GM12878 (cell line): ENCODE measurements at regions not wholly inside any gene's neighbourhood (a gene's known extent, or its start where the extent isn't known, plus 50 kb on each side); places are given as distances from the start of the nearest gene placed in this dataset.

Experiments used
- ATAC-seq: fragments of 200-7000 bp; cut with Tn5 transposase; 3 replicates; pipeline ENCODE4 v1.9.1; 2020; ENCODE audit warnings: mild to moderate bottlenecking, moderate library complexity
- BruUV-seq: library from RNA; stranded (reverse); fragments of 400-500 nt; replicated peaks from 2 replicates; lab custom pipeline; 2021; lab: Mats Ljungman, UMichigan
- CTCF ChIA-PET: fragments of 300-600 bp; sonication (Branson Sonifier 250); formaldehyde crosslinking; extraction: SDS; loops from one replicate; lab custom pipeline; 2021; ENCODE audit warnings: inconsistent platforms; lab: Yijun Ruan, JAX
- POLR2A ChIA-PET: fragments of 350-600 bp; formaldehyde crosslinking; extraction: SDS; loops from one replicate; lab custom pipeline; 2021; ENCODE audit warnings: inconsistent platforms; lab: Charles Lee
- RAD21 ChIA-PET: fragments of 300-600 bp; sonication (Branson Sonifier 250); formaldehyde crosslinking; loops from one replicate; lab custom pipeline; 2023; ENCODE audit warnings: antibody characterized with exemption; ENCODE audit not compliant: unreplicated experiment; lab: Charles Lee
- SMC1A ChIA-PET: fragments of 300-600 bp; sonication (Branson Sonifier 250); formaldehyde crosslinking; loops from one replicate; lab custom pipeline; 2023; ENCODE audit not compliant: unreplicated experiment, uncharacterized antibody; lab: Charles Lee
- DNase-seq: peaks from one replicate; pipeline ENCODE4 v3.0.0-alpha.2; 2011; ENCODE audit warnings: low read depth, low spot score
- FAIRE-seq: peaks from 3 replicates; lab custom pipeline; 2011; peaks lifted over from hg19 to GRCh38; lab: Jason Lieb, UNC
- H2AFZ ChIP-seq: 2 replicates; pipeline ENCODE4 v1.6.0; 2011; ENCODE audit warnings: low read depth, low read length, control low read depth; ENCODE audit not compliant: control insufficient read depth
- H3K27ac ChIP-seq: 2 replicates; pipeline ENCODE4 v1.5.1; 2011; ENCODE audit warnings: control low read depth; ENCODE audit not compliant: control insufficient read depth, insufficient read depth
- H3K27me3 ChIP-seq, 2 experiments: replicated peaks in 1 of 2; 2 replicates each; pipeline versions ENCODE4 v1.6.0 to v1.6.1; 2011; ENCODE audit warnings: low read length in 1 of 2; ENCODE audit not compliant: control insufficient read depth in 2 of 2, insufficient read depth in 2 of 2
- H3K36me3 ChIP-seq, 2 experiments: 2 replicates each; pipeline ENCODE4 v1.5.1; 2011; ENCODE audit warnings: low read length in 1 of 2; ENCODE audit not compliant: control insufficient read depth in 2 of 2, insufficient read depth in 2 of 2
- H3K4me1 ChIP-seq: 2 replicates; pipeline ENCODE4 v1.6.1; 2011; ENCODE audit warnings: mild to moderate bottlenecking, low read length, moderate library complexity, mixed read lengths; ENCODE audit not compliant: control insufficient read depth, insufficient read depth
- H3K4me2 ChIP-seq: 2 replicates; pipeline ENCODE4 v1.6.0; 2011; ENCODE audit warnings: control low read depth; ENCODE audit not compliant: control insufficient read depth, insufficient read depth
- H3K4me3 ChIP-seq: fragments of 200-600 bp; sonication (generic); 2 replicates; pipeline ENCODE4 v1.5.1; 2016
- H3K79me2 ChIP-seq: 2 replicates; pipeline ENCODE4 v1.6.0; 2011; ENCODE audit warnings: low read length; ENCODE audit not compliant: control insufficient read depth, insufficient read depth
- H3K9ac ChIP-seq: 2 replicates; pipeline ENCODE4 v1.8.0; 2011; ENCODE audit warnings: low read length, control low read depth, mixed read lengths; ENCODE audit not compliant: control insufficient read depth, insufficient read depth
- H3K9me3 ChIP-seq: replicated peaks from 3 replicates; pipeline ENCODE4 v1.5.1; 2011; ENCODE audit warnings: mild to moderate bottlenecking, low read length; ENCODE audit not compliant: control insufficient read depth, insufficient read depth
- H4K20me1 ChIP-seq: 2 replicates; pipeline ENCODE4 v1.6.0; 2011; ENCODE audit not compliant: control insufficient read depth, insufficient read depth
- ATF3 ChIP-seq: IDR thresholded peaks from 2 replicates; pipeline ENCODE4 v1.6.1; 2011; ENCODE audit warnings: low read depth, mild to moderate bottlenecking, low read length, moderate library complexity, borderline replicate concordance; ENCODE audit errors: extremely low read depth
- BCLAF1 ChIP-seq: fragments of 450-650 bp; IDR thresholded peaks from 2 replicates; pipeline ENCODE4 v1.6.1; 2017; ENCODE audit warnings: antibody characterized with exemption, mild to moderate bottlenecking, moderate library complexity
- CEBPB ChIP-seq, 2 experiments: fragments of 150-350 bp in 1 of 2; IDR thresholded peaks; 2 replicates each; pipeline ENCODE4 v1.6.1; 2012 to 2014; ENCODE audit warnings: low read depth in 2 of 2, low read length in 2 of 2, borderline replicate concordance in 1 of 2, inconsistent platforms in 1 of 2
- IKZF1 ChIP-seq: fragments of 450-650 bp; conservative IDR thresholded peaks from 2 replicates; pipeline ENCODE4 v1.6.1; 2017; ENCODE audit warnings: antibody characterized with exemption, mild to moderate bottlenecking
- NBN ChIP-seq: fragments of 450-650 bp; IDR thresholded peaks from 2 replicates; pipeline ENCODE4 v1.6.1; 2016
- NFIC ChIP-seq: IDR thresholded peaks from 2 replicates; pipeline ENCODE4 v1.6.1; 2012; ENCODE audit warnings: low read depth, mild to moderate bottlenecking, inconsistent platforms, low read length, moderate library complexity
- NFYA ChIP-seq: IDR thresholded peaks from 2 replicates; pipeline ENCODE4 v1.6.1; 2011; ENCODE audit warnings: low read depth, mild to moderate bottlenecking, low read length, improper control_type of control experiment, borderline replicate concordance
- RELA ChIP-seq: fragments of 450-650 bp; IDR thresholded peaks from 2 replicates; pipeline ENCODE4 v1.8.0; 2014; ENCODE audit warnings: borderline replicate concordance; ENCODE audit not compliant: partially characterized antibody
- RUNX3 ChIP-seq: IDR thresholded peaks from 2 replicates; pipeline ENCODE4 v1.6.1; 2012; ENCODE audit warnings: low read length, inconsistent platforms
- SIX5 ChIP-seq: IDR thresholded peaks from 2 replicates; pipeline ENCODE4 v1.6.1; 2011; ENCODE audit warnings: mild to moderate bottlenecking, low read depth, low read length, moderate library complexity; ENCODE audit not compliant: severe bottlenecking
- WRNIP1 ChIP-seq: IDR thresholded peaks from 2 replicates; pipeline ENCODE4 v1.6.1; 2011; ENCODE audit warnings: low read depth, low read length, improper control_type of control experiment, borderline replicate concordance
- YBX1 ChIP-seq: fragments of 450-650 bp; IDR thresholded peaks from 2 replicates; pipeline ENCODE4 v1.6.1; 2016; ENCODE audit warnings: antibody characterized with exemption
- WGBS: methylation state at CpG from one replicate; pipeline ENCODE4 v1.1.6; 2016; ENCODE audit warnings: low lambda C conversion rate; ENCODE audit not compliant: insufficient replicate concordance, insufficient coverage; ENCODE audit errors: missing lambda C conversion rate; 5-methylcytosine and 5-hydroxymethylcytosine counted together
- in situ Hi-C: fragments of 300-500 bp; cut with MboI; formaldehyde crosslinking; loops from 9 replicates; pipeline ENCODE4 v1.14.3; 2018; ENCODE audit warnings: mixed read lengths
- intact Hi-C: fragments of 100-400 bp; cut with micrococcal nuclease; formaldehyde crosslinking; loops from one replicate; pipeline ENCODE4 v1.14.2; 2022; ENCODE audit not compliant: unreplicated experiment

- ATAC-seq (no peak), FAIRE-seq (no peak), DNase-seq (no peak)
- Histone ChIP-seq H4K20me1 (no peaks in the 10 kb centered on the region), H3K9me3 (no peaks in the 10 kb centered on the region), H3K79me2 (no peaks in the 10 kb centered on the region), H2AFZ (no peak overlapping the region), H3K4me2 (no peak overlapping the region), H3K27ac (no peak overlapping the region), H3K4me3 (no peak overlapping the region), H3K9ac (no peak overlapping the region), H3K36me3 (no peaks in the 10 kb centered on the region), H3K4me1 (no peaks in the 10 kb centered on the region), H3K27me3 (no peaks in the 10 kb centered on the region; a peak in 1 of 4 replicates)
- ChIA-PET CTCF (interaction anchor here (0.6 to 0.7 kb wide), 2 partner anchors 20 to 1267 kb away, joined by 3 read pairs; no protein-coding TSS in a partner anchor), POLR2A (no interaction called here), RAD21 (no interaction called here), SMC1A (no interaction called here)
- intact Hi-C loops, result no loop called here
- 2% methylated on average over 4 of the region's 4 CpGs for WGBS
- TF ChIP-seq RELA, result no peak
- no peak for TF ChIP-seq IKZF1
- TF ChIP-seq RUNX3, result no peak
- TF ChIP-seq ATF3, result no peak
- TF ChIP-seq NFYA, result no peak
- TF ChIP-seq NFIC, result no peak
- no peak for TF ChIP-seq NBN
- TF ChIP-seq BCLAF1, result no peak
- TF ChIP-seq WRNIP1, result no peak
- TF ChIP-seq SIX5, result no peak
- TF ChIP-seq CEBPB (IDR thresholded peaks at IDR 0.05; ENCODE audit: borderline replicate concordance in 1 of 2, low read depth in 2 of 2, low read length in 2 of 2), result no peak
- TF ChIP-seq YBX1, result no peak
- BruUV-seq, result no TSS peak
- in situ Hi-C loops, result no loop called here
Observed at GRCh38 chr2:21392649-21393048, 268.9 kb downstream of the TDRD15 start.
